ENCODE measurements at regions not wholly inside any gene's neighbourhood (a gene's known extent, or its start where the extent isn't known, plus 50 kb on each side); places are given as distances from the start of the nearest gene placed in this dataset.

- no peak for DNase-seq (ENCODE audit: low read depth)
- TF ChIP-seq MYC (IDR thresholded peaks at IDR 0.05; ENCODE audit: low read depth, low read length) = no peak
- no peak for TF ChIP-seq MAX (IDR thresholded peaks at IDR 0.05; ENCODE audit: low read depth, low read length)
- TF ChIP-seq CTCF (IDR thresholded peaks at IDR 0.05; ENCODE audit: low read depth, low read length) = no peak
- no peak for TF ChIP-seq POLR2A (IDR thresholded peaks at IDR 0.05; ENCODE audit: extremely low read depth, insufficient read length)
- no peak overlapping the region for H3K4me3 ChIP-seq (ENCODE audit: low read depth, low read length)
Measured at GRCh38 chr13:36750046-36750445, 69.0 kb upstream of the RFXAP start.

- TF ChIP-seq MYC (IDR thresholded peaks at IDR 0.05; ENCODE audit: low read depth, low read length) (no peak), POLR2A (IDR thresholded peaks at IDR 0.05; ENCODE audit: extremely low read depth, insufficient read length) (no peak), MAX (IDR thresholded peaks at IDR 0.05; ENCODE audit: low read depth, low read length) (no peak), CTCF (IDR thresholded peaks at IDR 0.05; ENCODE audit: low read depth, low read length) (no peak)
- H3K4me3 ChIP-seq (ENCODE audit: low read depth, low read length) = no peak overlapping the region
- DNase-seq (ENCODE audit: low read depth) = no peak
Measured at GRCh38 chr13:36750461-36750860, 68.6 kb upstream of the RFXAP start.

GRCh38 chr13:36750946-36751345, 68.1 kb upstream of the RFXAP start:
- DNase-seq (ENCODE audit: low read depth) = no peak
- H3K4me3 ChIP-seq (ENCODE audit: low read depth, low read length) = no peak overlapping the region
- no peak for TF ChIP-seq CTCF (IDR thresholded peaks at IDR 0.05; ENCODE audit: low read depth, low read length)
- TF ChIP-seq MYC (IDR thresholded peaks at IDR 0.05; ENCODE audit: low read depth, low read length) = no peak
- TF ChIP-seq POLR2A (IDR thresholded peaks at IDR 0.05; ENCODE audit: extremely low read depth, insufficient read length) = no peak
- no peak for TF ChIP-seq MAX (IDR thresholded peaks at IDR 0.05; ENCODE audit: low read depth, low read length)

GRCh38 chr13:36752673-36753072, 66.3 kb upstream of the RFXAP start:
- no peak for TF ChIP-seq CTCF (IDR thresholded peaks at IDR 0.05; ENCODE audit: low read depth, low read length)
- no peak for TF ChIP-seq MYC (IDR thresholded peaks at IDR 0.05; ENCODE audit: low read depth, low read length)
- TF ChIP-seq MAX (IDR thresholded peaks at IDR 0.05; ENCODE audit: low read depth, low read length) = no peak
- TF ChIP-seq POLR2A (IDR thresholded peaks at IDR 0.05; ENCODE audit: extremely low read depth, insufficient read length) = no peak
- H3K4me3 ChIP-seq (ENCODE audit: low read depth, low read length) = no peak overlapping the region
- no peak for DNase-seq (ENCODE audit: low read depth)

GRCh38 chr13:36753176-36753575, 65.8 kb upstream of the RFXAP start:
- no peak for TF ChIP-seq POLR2A (IDR thresholded peaks at IDR 0.05; ENCODE audit: extremely low read depth, insufficient read length)
- DNase-seq (ENCODE audit: low read depth) = no peak
- H3K4me3 ChIP-seq (ENCODE audit: low read depth, low read length) = no peak overlapping the region

- H3K4me3 ChIP-seq (ENCODE audit: low read depth, low read length) = no peak overlapping the region
- TF ChIP-seq MYC (IDR thresholded peaks at IDR 0.05; ENCODE audit: low read depth, low read length) = no peak
- TF ChIP-seq CTCF (IDR thresholded peaks at IDR 0.05; ENCODE audit: low read depth, low read length) = no peak
- TF ChIP-seq POLR2A (IDR thresholded peaks at IDR 0.05; ENCODE audit: extremely low read depth, insufficient read length) = no peak
- TF ChIP-seq MAX (IDR thresholded peaks at IDR 0.05; ENCODE audit: low read depth, low read length) = no peak
- no peak for DNase-seq (ENCODE audit: low read depth)
Measured at GRCh38 chr13:36758345-36758744, 60.7 kb upstream of the RFXAP start.
